Inferior parietal cortex (tissue), 1 donor: ENCODE measurements at regions not wholly inside any gene's neighbourhood (a gene's known extent, or its start where the extent isn't known, plus 50 kb on each side); places are given as distances from the start of the nearest gene placed in this dataset.

ENCODE experiments used
- DNase-seq: peaks from one replicate; pipeline ENCODE4 v3.0.0-alpha.2; 2016; ENCODE audit errors: extremely low spot score

- no peak for DNase-seq
These were observed 498.3 kb downstream of the RIT2 start for GRCh38 chr18:42617221-42617620.

- DNase-seq: no peak
These were observed 495.7 kb downstream of the RIT2 start for GRCh38 chr18:42619771-42620170.

- no peak for DNase-seq
These were observed 494.8 kb downstream of the RIT2 start for GRCh38 chr18:42620657-42621056.

GRCh38 chr18:42623935-42624334, 491.6 kb downstream of the RIT2 start:
- DNase-seq: no peak

- DNase-seq: no peak
These were observed 482.7 kb downstream of the RIT2 start for GRCh38 chr18:42632801-42633200.

- DNase-seq: no peak
These were observed 480.0 kb downstream of the RIT2 start for GRCh38 chr18:42635378-42636048.

- no peak for DNase-seq
These were observed 479.2 kb downstream of the RIT2 start for GRCh38 chr18:42636309-42636708.

- no peak for DNase-seq
These were observed 475.3 kb downstream of the RIT2 start for GRCh38 chr18:42640160-42640559.

GRCh38 chr18:42641996-42642395, 473.5 kb downstream of the RIT2 start:
- DNase-seq: no peak

- no peak for DNase-seq
These were observed 470.8 kb downstream of the RIT2 start for GRCh38 chr18:42644729-42645131.

- DNase-seq: no peak
These were observed 466.0 kb downstream of the RIT2 start for GRCh38 chr18:42649331-42650035.

GRCh38 chr18:42654556-42654955, 460.9 kb downstream of the RIT2 start:
- no peak for DNase-seq

- no peak for DNase-seq
These were observed 457.9 kb downstream of the RIT2 start for GRCh38 chr18:42657551-42657950.

- peak; percentile 37 for DNase-seq
These were observed 457.3 kb downstream of the RIT2 start for GRCh38 chr18:42658171-42658570.

- DNase-seq: no peak
These were observed 456.3 kb downstream of the RIT2 start for GRCh38 chr18:42659187-42659586.

GRCh38 chr18:42670860-42671259, 444.6 kb downstream of the RIT2 start:
- DNase-seq: no peak

GRCh38 chr18:42675810-42676209, 439.7 kb downstream of the RIT2 start:
- no peak for DNase-seq

GRCh38 chr18:42683094-42683493, 432.4 kb downstream of the RIT2 start:
- no peak for DNase-seq

GRCh38 chr18:42689310-42689709, 426.2 kb downstream of the RIT2 start:
- DNase-seq: no peak
